HG03097 (cell line): ENCODE measurements at regions not wholly inside any gene's neighbourhood (a gene's known extent, or its start where the extent isn't known, plus 50 kb on each side); places are given as distances from the start of the nearest gene placed in this dataset.
A peak's percentile ranks its signal among the peaks of the same experiment; 100 is the strongest.

ENCODE experiments used
- ATAC-seq: cut with Tn5 transposase; IDR thresholded peaks from one replicate; pipeline ENCODE4 v1.9.1; 2021; ENCODE audit not compliant: unreplicated experiment, low FRiP score

- ATAC-seq, result no peak
Measured at GRCh38 chr1:54497338-54497737, 50.7 kb upstream of the ACOT11 start.

GRCh38 chr1:54495954-54496353 is 52.1 kb upstream of the ACOT11 start:
- no peak for ATAC-seq

GRCh38 chr1:54493608-54494007 is 54.4 kb upstream of the ACOT11 start:
- ATAC-seq, result no peak

- no peak for ATAC-seq
Measured at GRCh38 chr1:54490361-54491248, 57.4 kb upstream of the ACOT11 start.

- no peak for ATAC-seq
Measured at GRCh38 chr1:54489627-54490250, 58.3 kb upstream of the ACOT11 start.

- peak; percentile 59 for ATAC-seq
Measured at GRCh38 chr1:54488779-54489626, 59.0 kb upstream of the ACOT11 start.

- peak; percentile 46 for ATAC-seq
Measured at GRCh38 chr1:54488065-54488750, 59.8 kb upstream of the ACOT11 start.

GRCh38 chr1:54487571-54488050 is 60.4 kb upstream of the ACOT11 start:
- ATAC-seq, result no peak

GRCh38 chr1:54486907-54487306 is 61.1 kb upstream of the ACOT11 start:
- ATAC-seq, result no peak

GRCh38 chr1:54485416-54485815 is 62.6 kb upstream of the ACOT11 start:
- ATAC-seq, result no peak

- no peak for ATAC-seq
Measured at GRCh38 chr1:54483875-54484437, 64.1 kb upstream of the ACOT11 start.

GRCh38 chr1:54481201-54481884 is 66.7 kb upstream of the ACOT11 start:
- no peak for ATAC-seq

GRCh38 chr1:54480525-54480848 is 67.5 kb upstream of the ACOT11 start:
- no peak for ATAC-seq

- ATAC-seq, result no peak
Measured at GRCh38 chr1:54479841-54480524, 68.0 kb upstream of the ACOT11 start.

- ATAC-seq, result no peak
Measured at GRCh38 chr1:54479251-54479650, 68.8 kb upstream of the ACOT11 start.

GRCh38 chr1:54477153-54477561 is 70.9 kb upstream of the ACOT11 start:
- ATAC-seq, result no peak

- no peak for ATAC-seq
Measured at GRCh38 chr1:54476530-54477109, 70.4 kb upstream of the SSBP3 start.

GRCh38 chr1:54475946-54476516 is 69.8 kb upstream of the SSBP3 start:
- ATAC-seq, result no peak
